B cell (primary cell): ENCODE measurements at regions not wholly inside any gene's neighbourhood (a gene's known extent, or its start where the extent isn't known, plus 50 kb on each side); places are given as distances from the start of the nearest gene placed in this dataset.

Source experiments
- ATAC-seq: fragments of 200-7000 bp; cut with Tn5 transposase; one replicate; pipeline ENCODE4 v1.10.0; 2021; ENCODE audit warnings: low read depth, mild to moderate bottlenecking, moderate number of reproducible peaks, moderate library complexity
- CTCF ChIA-PET: fragments of 350-600 bp; sonication (Branson Sonifier 250); formaldehyde crosslinking; loops from one replicate; lab custom pipeline; 2021; ENCODE audit warnings: antibody characterized with exemption, inconsistent platforms; lab: Charles Lee
- POLR2A ChIA-PET: fragments of 350-600 bp; sonication (Branson Sonifier 250); formaldehyde crosslinking; loops from one replicate; lab custom pipeline; 2021; ENCODE audit warnings: antibody characterized with exemption; lab: Charles Lee
- DNase-seq: peaks from one replicate; pipeline ENCODE4 v3.0.0; 2013
- H2AFZ ChIP-seq: 2 replicates; pipeline ENCODE4 v1.6.1; 2012; ENCODE audit warnings: mild to moderate bottlenecking, low read depth, low read length; ENCODE audit not compliant: insufficient read depth, poor library complexity, severe bottlenecking
- H3K27ac ChIP-seq, 2 donors: 1 replicate in 1 of 2; 2 replicates in 1 of 2; pipeline ENCODE4 v1.5.1; 2012 to 2013; ENCODE audit warnings: low read length in 2 of 2, mild to moderate bottlenecking in 2 of 2, moderate library complexity in 1 of 2
- H3K27me3 ChIP-seq, 4 experiments: fragments of 200-600 bp in 1 of 4; sonication (generic) in 1 of 4; replicated peaks in 1 of 4; 1 replicate in 2 of 4; 2 replicates in 2 of 4; pipeline versions ENCODE4 v1.6.1 to v1.7.0; 2013 to 2016; ENCODE audit warnings: low read length in 3 of 4, mild to moderate bottlenecking in 2 of 4, mixed read lengths in 1 of 4, moderate library complexity in 1 of 4; ENCODE audit not compliant: insufficient read depth in 4 of 4, control insufficient read depth in 3 of 4; ENCODE audit errors: control extremely low read depth in 1 of 4
- H3K36me3 ChIP-seq, 2 experiments: replicated peaks in 1 of 2; 1 replicate in 1 of 2; 2 replicates in 1 of 2; pipeline versions ENCODE4 v1.6.1 to v1.7.1; 2013; ENCODE audit warnings: low read length in 1 of 2; ENCODE audit not compliant: insufficient read depth in 2 of 2, control insufficient read depth in 1 of 2; ENCODE audit errors: control extremely low read depth in 1 of 2, extremely low read depth in 1 of 2
- H3K4me1 ChIP-seq, 2 donors: fragments of 200-600 bp in 1 of 2; sonication (generic) in 1 of 2; 1 replicate in 1 of 2; 2 replicates in 1 of 2; pipeline versions ENCODE4 v1.5.1 to v1.6.1; 2013 to 2017; ENCODE audit warnings: low read length in 2 of 2; ENCODE audit not compliant: control insufficient read depth in 2 of 2, insufficient read depth in 2 of 2
- H3K4me2 ChIP-seq: replicated peaks from 2 replicates; pipeline ENCODE3; 2012; ENCODE audit warnings: mild to moderate bottlenecking, low read depth, low read length; ENCODE audit not compliant: poor library complexity, severe bottlenecking
- H3K4me3 ChIP-seq, 5 experiments: fragments of 200-600 bp in 1 of 5; sonication (generic) in 1 of 5; 1 replicate in 3 of 5; 2 replicates in 2 of 5; pipeline versions ENCODE4 v1.5.1 to v1.7.0; 2011 to 2016; ENCODE audit warnings: low read length in 4 of 5, mild to moderate bottlenecking in 4 of 5, low read depth in 2 of 5, control low read depth in 1 of 5, moderate library complexity in 1 of 5; ENCODE audit not compliant: insufficient read depth in 1 of 5; ENCODE audit errors: control extremely low read depth in 1 of 5, extremely low read depth in 1 of 5
- H3K79me2 ChIP-seq: fragments of 200-600 bp; sonication (generic); one replicate; pipeline ENCODE4 v1.6.0; 2016; ENCODE audit warnings: low read length; ENCODE audit not compliant: control insufficient read depth, insufficient read depth
- H3K9ac ChIP-seq: fragments of 200-600 bp; sonication (generic); 2 replicates; pipeline ENCODE4 v1.6.1; 2017; ENCODE audit warnings: mild to moderate bottlenecking, low read length, moderate library complexity
- H3K9me3 ChIP-seq, 3 donors: one replicate each; pipeline versions ENCODE4 v1.6.1 to v1.7.1; 2013; ENCODE audit warnings: low read length in 2 of 3; ENCODE audit not compliant: control insufficient read depth in 2 of 3, insufficient read depth in 1 of 3; ENCODE audit errors: control extremely low read depth in 1 of 3
- H4K20me1 ChIP-seq: 2 replicates; pipeline ENCODE4 v1.6.0; 2012; ENCODE audit warnings: mild to moderate bottlenecking, low read length; ENCODE audit not compliant: insufficient read depth, control insufficient read depth, poor library complexity, severe bottlenecking
- H3K27ac Mint-ChIP-seq: one replicate; pipeline ENCODE4 v1.8.0; 2021; ENCODE audit warnings: mixed read lengths
- H3K27me3 Mint-ChIP-seq: one replicate; pipeline ENCODE4 v1.8.0; 2021; ENCODE audit warnings: mixed read lengths
- H3K4me1 Mint-ChIP-seq: one replicate; pipeline ENCODE4 v1.8.0; 2021; ENCODE audit warnings: mixed read lengths
- H3K4me3 Mint-ChIP-seq: one replicate; pipeline ENCODE4 v1.8.0; 2021; ENCODE audit warnings: mixed read lengths
- H3K9me3 Mint-ChIP-seq: one replicate; pipeline ENCODE4 v1.8.0; 2022; ENCODE audit warnings: mixed read lengths; ENCODE audit not compliant: insufficient read depth
- EZH2 ChIP-seq: IDR thresholded peaks from 2 replicates; pipeline ENCODE4 v1.6.1; 2012; ENCODE audit warnings: borderline replicate concordance, low read depth, mild to moderate bottlenecking, moderate library complexity, low read length; ENCODE audit not compliant: insufficient read depth, poor library complexity, severe bottlenecking
- WGBS: methylation state at CpG from one replicate; pipeline ENCODE4 v1.1.5; 2013; ENCODE audit warnings: missing lambda C conversion rate; ENCODE audit not compliant: insufficient coverage; 5-methylcytosine and 5-hydroxymethylcytosine counted together
- intact Hi-C: fragments of 100-400 bp; cut with micrococcal nuclease; formaldehyde crosslinking; loops from one replicate; pipeline ENCODE4 v1.10.0; 2022
- TF ChIP-seq, protein P1 (sequence below): fragments of 200-600 bp; IDR thresholded peaks from one replicate; pipeline ENCODE4 v1.8.0; 2022; ENCODE audit warnings: antibody characterized with exemption, mild to moderate bottlenecking

DNA sequence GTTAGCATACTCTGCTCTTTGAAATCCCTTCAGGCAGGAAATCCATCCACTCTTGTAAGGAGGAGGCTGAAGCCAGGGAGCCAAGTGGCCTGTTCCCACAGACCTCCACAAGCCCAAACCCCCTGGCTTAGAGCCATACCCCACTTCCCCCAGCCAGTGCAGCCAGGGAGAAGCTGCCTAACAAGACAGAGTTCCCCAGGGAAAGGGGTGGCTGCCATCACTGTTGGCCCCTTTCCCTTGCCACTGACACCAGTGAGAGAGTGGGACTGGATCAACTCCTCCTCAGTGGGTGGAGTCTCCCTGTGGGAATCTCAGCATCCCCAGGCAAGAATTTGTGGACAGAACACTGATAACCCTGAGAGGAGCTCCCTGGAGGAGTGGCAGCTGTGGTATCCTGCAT, 389.4 kb downstream of the PABPC4L start:
- H3K9me3 ChIP-seq, result peaks cover 0 to 14% (median 2%) of the 10 kb centered on the region in 3 donors
- H3K27ac ChIP-seq, result no peak overlapping the region
- no peaks in the 10 kb centered on the region for H3K79me2 ChIP-seq
- H3K4me1 ChIP-seq, result no peaks in the 10 kb centered on the region
- no peak overlapping the region for H2AFZ ChIP-seq
- peak; percentile 1 for DNase-seq
- ChIA-PET CTCF (no interaction called here), POLR2A (no interaction called here)
- no peaks in the 10 kb centered on the region for H3K27me3 ChIP-seq
- H3K4me3 ChIP-seq, result no peak overlapping the region
- no peaks in the 10 kb centered on the region for H3K36me3 ChIP-seq
- no peak for TF ChIP-seq EZH2
- TF ChIP-seq, protein P1, sequence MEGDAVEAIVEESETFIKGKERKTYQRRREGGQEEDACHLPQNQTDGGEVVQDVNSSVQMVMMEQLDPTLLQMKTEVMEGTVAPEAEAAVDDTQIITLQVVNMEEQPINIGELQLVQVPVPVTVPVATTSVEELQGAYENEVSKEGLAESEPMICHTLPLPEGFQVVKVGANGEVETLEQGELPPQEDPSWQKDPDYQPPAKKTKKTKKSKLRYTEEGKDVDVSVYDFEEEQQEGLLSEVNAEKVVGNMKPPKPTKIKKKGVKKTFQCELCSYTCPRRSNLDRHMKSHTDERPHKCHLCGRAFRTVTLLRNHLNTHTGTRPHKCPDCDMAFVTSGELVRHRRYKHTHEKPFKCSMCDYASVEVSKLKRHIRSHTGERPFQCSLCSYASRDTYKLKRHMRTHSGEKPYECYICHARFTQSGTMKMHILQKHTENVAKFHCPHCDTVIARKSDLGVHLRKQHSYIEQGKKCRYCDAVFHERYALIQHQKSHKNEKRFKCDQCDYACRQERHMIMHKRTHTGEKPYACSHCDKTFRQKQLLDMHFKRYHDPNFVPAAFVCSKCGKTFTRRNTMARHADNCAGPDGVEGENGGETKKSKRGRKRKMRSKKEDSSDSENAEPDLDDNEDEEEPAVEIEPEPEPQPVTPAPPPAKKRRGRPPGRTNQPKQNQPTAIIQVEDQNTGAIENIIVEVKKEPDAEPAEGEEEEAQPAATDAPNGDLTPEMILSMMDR, result no peak
- H3K4me1 Mint-ChIP-seq, result no peaks in the 10 kb centered on the region
- intact Hi-C loops, result no loop called here
- ATAC-seq, result no peak
- H3K9me3 Mint-ChIP-seq, result peaks cover 2% of the 10 kb centered on the region
- H3K27ac Mint-ChIP-seq, result no peak overlapping the region
- H3K4me3 Mint-ChIP-seq, result no peak overlapping the region
- H3K4me2 ChIP-seq, result no peak overlapping the region
- no peaks in the 10 kb centered on the region for H3K27me3 Mint-ChIP-seq
- no peaks in the 10 kb centered on the region for H4K20me1 ChIP-seq
- no peak overlapping the region for H3K9ac ChIP-seq

DNA sequence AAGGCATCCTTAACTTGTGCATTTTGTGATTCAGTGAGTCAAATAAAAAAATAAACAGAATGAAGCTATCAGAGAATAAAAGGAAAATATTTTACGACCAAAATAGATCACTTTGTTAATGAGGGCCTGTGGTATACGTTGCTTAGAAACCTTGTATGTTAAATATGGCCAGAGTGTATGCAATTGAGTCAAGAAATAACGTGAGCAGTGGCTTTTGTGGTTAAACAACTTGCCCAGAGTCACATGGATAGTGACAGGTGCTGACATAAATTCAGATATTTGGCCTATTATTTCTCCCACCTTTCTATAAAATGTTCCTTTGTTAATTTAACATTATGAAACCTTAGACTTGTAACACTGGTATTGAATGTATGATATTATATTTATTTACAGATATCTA, 393.4 kb downstream of the PABPC4L start:
- DNase-seq, result no peak
- no peaks in the 10 kb centered on the region for H3K36me3 ChIP-seq
- H3K4me3 ChIP-seq, result no peak overlapping the region
- no peaks in the 10 kb centered on the region for H3K27me3 Mint-ChIP-seq
- no peak for TF ChIP-seq EZH2
- TF ChIP-seq, protein P1, result no peak
- WGBS, result 6% methylated on average over 2 of the region's 3 CpGs
- H3K79me2 ChIP-seq, result no peaks in the 10 kb centered on the region
- H3K4me2 ChIP-seq, result no peak overlapping the region
- H3K9ac ChIP-seq, result no peak overlapping the region
- no peak overlapping the region for H3K4me3 Mint-ChIP-seq
- intact Hi-C loops, result no loop called here
- H4K20me1 ChIP-seq, result no peaks in the 10 kb centered on the region
- POLR2A ChIA-PET, result no interaction called here
- H3K27ac ChIP-seq, result no peak overlapping the region
- H3K9me3 ChIP-seq, result peaks cover 0 to 14% (median 0%) of the 10 kb centered on the region in 3 donors
- no peaks in the 10 kb centered on the region for H3K4me1 Mint-ChIP-seq
- no peaks in the 10 kb centered on the region for H3K27me3 ChIP-seq
- no peaks in the 10 kb centered on the region for H3K9me3 Mint-ChIP-seq
- no peak for ATAC-seq
- H3K4me1 ChIP-seq, result no peaks in the 10 kb centered on the region
- CTCF ChIA-PET, result no interaction called here
- no peak overlapping the region for H2AFZ ChIP-seq
- H3K27ac Mint-ChIP-seq, result no peak overlapping the region
